GM18861 (cell line): ENCODE measurements at regions not wholly inside any gene's neighbourhood (a gene's known extent, or its start where the extent isn't known, plus 50 kb on each side); places are given as distances from the start of the nearest gene placed in this dataset.
A peak's percentile ranks its signal among the peaks of the same experiment; 100 is the strongest.

Experiments
- ATAC-seq: cut with Tn5 transposase; IDR thresholded peaks from one replicate; pipeline ENCODE4 v1.9.1; 2021; ENCODE audit not compliant: unreplicated experiment

DNA sequence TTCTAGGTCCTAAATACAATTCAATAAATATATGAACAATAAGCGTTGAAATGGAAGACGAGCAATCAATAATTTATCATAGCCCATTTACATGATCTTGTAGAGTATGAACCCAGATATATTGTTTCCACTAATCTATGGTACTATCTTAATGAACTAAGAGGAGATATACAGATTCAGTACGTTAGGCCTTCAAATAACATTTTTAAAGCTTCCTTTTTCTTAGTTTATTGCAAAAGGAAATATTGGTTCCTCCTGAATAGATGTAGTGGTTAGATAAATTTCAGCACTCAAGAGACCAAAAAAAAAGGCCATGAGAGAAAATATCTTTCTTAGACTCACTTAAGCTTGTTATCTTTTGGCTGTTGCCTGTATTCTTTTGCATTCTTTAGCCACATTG lies 147.5 kb upstream of the PITX2 start:
- ATAC-seq, result no peak

DNA sequence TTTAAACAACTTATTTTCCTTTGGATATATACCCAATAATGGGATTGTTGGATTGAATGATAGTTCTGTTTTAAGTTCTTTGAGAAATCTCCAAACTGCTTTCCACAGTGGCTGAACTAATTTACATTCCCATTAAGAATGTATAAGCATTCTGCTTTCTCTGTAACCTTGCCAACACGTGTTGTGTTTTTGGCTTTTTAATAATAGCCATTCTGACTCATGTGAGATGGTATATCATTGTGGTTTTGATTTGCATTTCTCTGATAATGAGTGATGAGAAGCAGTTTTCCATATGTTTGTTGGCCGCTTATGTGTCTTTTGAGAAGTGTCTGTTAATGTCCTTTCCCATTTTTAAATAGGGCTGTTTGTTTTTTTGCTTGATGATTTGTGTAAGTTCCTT lies 155.6 kb upstream of the PITX2 start:
- ATAC-seq, result no peak

DNA sequence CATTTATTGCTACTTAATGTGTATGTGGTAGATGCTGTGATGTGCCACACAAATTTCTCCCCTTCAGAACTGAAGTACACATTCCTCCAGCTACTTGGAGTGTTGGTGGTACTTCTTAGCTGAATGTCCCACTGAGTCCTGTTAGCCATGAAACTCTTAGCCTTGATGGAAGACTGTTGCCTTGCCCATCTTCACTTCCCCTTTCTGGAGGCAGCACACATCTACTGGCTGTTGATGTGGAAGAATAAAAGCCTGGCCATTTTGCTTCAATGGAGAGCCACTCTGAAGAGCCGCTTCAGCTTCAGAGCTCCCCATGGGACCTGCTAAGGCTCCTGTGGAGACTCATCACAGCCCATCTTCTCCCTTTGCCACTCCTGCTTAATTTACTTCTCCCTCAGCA lies 157.7 kb upstream of the PITX2 start:
- ATAC-seq, result no peak

DNA sequence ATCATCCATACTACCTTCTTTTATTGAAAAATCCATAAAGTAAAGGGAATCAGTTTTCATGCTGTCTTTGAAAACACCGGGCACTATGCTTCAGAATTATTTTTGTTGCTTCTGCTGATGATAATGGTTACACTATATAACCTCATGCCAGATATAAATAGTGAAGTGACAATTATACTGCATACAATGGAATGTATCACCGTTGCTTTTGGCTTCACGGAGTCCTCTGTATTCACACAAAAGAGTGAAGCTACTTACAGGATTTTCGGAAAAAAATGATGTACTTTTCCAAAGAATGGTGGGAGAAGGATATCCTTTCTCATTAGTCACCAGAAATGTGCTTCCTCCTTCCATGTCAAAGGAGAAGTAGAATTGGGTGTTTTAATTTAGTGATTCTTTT lies 159.1 kb upstream of the PITX2 start:
- ATAC-seq, result no peak

DNA sequence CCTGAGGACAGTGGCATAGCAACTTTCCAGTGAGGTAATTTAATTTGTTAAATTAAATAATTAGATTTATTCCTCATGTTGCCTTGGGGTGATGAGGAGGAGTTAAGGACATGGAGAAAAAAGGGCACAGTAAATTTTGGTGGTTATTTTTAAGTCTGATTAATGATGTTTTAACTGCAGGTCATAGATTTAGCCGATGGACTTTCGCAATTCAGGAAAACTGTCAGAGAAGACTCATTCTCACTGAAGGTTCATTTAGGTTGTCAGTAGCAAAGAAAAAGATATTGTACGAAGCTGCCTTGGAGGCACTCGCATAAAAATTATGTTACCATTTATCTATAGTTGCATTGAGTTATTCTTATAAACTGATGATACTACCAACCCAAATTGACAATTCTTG lies 164.2 kb upstream of the PITX2 start:
- ATAC-seq, result no peak

DNA sequence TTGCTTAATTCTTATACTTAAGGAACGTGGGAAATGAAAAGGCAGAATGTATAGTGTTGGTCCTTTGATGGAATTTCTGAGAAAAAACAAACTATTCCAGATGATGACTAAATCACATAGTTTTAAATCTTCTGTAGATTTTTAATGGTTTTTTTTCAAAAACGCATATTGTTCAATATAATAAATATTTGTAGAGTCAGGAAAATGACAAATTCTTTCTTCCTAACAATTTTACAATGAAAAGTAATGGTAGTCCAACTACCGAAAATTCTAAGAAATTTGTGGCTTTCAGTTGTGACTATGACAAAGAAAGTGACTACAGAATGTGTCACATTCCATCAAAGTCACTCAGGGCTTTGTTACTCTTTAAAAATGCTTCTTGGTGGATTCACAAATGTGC lies 164.8 kb upstream of the PITX2 start:
- no peak for ATAC-seq

DNA sequence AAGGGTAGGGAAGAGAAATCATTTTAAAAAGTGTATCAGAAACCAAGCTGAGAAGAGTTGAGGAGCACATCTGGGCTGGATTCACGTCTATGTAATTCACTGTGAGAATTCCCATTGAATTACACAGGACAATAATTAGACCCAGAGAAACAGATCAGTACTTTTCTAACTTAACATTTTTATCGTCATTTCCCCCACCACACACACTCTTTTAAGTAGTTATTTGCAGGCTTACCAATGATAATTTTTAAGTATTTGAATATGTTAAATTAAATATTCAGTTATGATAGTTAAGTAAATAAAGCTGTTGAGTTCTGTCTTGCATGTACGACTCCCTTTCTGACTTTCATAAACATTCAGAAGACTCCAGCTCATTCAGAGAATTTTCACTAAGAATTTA lies 165.4 kb upstream of the PITX2 start:
- ATAC-seq, result no peak

DNA sequence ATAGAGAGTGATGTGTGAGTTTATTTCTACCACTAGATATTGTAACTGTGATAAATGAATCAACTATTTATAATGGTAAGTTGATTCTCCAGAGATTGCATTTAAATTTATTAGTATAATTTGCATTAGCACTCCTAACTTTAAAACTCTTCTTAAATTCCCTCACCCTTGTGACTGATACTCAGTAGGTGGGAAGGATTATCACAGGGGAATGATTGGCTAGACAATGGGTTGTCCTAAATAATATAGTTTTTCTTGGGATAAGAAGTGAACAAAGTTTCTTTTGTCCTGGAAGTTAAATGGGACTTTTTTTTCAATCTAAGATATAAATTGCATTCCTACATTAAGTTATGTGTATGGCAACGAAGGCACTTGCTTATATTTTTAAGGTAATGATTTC lies 169.2 kb upstream of the PITX2 start:
- ATAC-seq, result no peak

DNA sequence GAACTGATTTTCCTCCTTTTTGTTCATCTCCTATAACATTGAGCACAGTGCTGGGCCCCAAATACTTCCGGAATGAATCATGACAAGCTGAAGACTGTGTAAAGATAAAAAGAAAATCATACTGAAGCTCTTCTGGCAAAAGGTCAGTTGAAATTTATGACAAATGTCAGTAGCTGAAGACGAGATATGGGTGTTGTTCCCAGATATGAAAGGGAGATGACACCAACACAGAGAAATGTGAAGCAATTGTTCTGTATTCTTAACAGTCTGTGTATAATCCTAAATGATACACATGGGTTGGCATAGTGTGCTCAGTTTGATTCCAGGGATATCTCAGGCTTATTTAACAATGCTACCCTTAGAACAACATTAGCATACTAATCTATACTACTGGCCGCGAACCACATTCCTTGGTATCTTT lies 170.5 kb upstream of the PITX2 start:
- no peak for ATAC-seq

DNA sequence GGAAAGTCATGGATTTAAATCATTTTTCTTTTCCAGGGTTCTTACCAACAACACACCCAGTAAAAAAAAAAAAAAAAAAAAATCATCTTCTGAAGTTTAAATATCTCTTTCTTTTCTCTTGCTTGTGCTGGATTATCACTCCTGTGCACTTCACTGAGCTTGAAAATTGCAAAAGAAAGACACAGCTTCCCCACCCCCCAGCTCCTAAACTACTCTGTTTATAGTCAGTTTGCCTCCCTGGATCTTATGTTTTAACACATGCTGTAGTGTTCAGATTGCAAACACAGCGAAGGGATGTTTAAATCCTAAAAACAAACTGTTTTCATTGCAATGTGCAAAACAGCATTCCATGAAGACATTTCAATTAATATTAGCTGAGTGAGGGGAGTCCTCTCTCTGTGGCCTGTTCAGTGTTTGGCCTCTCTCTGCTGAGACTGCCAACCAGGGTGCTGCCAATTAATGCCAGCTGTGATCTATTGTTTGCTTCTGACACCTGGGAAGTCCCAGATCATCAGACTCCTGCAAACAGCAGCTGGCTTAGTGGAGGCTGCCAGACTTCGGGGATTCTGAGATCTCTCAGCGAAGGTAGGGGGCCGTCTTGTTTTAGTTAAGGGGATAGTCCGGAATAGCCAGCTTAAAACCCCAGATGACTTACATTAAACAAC lies 171.1 kb upstream of the PITX2 start:
- ATAC-seq, result no peak

DNA sequence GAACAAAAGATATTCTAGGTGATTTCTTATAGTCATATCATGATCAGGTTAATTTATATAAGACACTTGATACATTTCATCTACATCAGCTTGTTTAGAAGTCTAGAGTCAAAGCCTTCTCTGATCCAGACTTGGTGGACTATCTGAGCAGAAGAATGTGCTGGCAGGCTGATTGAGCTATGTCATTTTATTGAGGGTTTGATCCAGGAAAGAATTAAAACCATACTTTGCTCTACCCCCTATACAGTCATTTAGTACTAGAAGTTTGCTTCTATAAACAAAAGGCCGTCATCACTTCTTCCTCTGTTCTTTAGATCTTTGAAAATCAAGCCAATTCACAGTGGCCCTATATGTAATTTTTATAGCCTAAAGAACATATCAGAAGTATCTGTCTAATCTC lies 173.1 kb upstream of the PITX2 start:
- ATAC-seq, result no peak

DNA sequence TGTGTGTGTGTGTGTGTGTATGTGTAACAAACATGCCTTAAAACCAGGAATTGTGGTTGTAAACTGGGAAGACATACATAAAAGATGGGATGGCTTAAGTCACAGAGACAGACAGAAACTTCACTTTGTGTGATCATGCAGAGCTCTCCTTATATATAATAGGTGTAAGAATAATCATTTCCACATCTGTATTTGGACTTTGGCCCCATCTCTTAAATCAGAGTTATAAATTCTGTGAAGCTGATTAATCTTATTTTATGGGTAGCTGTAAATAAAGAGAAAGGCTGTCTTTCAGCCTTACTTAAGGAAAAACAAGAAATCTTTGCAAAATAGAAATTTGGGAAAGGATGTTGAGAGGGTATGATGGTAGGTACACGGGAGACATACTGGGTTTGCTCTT lies 174.6 kb upstream of the PITX2 start:
- no peak for ATAC-seq

DNA sequence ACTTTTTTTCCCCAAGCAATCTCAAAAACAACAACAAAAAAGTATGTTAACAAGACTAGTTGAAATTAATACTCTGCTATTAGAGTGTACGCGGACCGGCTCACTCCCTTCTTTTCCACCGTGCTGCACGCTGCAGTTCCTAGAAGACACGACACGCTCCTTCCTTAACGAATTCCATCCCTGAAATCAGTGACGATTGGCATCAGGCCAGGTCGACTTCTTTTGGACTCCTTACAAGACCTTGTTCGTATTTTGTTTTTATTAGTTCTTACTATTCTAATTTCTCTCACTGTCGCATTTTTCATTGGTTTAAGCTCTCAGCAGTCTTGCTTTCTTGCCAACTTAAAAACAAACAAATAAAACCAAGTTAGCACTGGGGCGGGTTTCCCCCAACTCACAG lies 175.8 kb upstream of the PITX2 start:
- no peak for ATAC-seq

DNA sequence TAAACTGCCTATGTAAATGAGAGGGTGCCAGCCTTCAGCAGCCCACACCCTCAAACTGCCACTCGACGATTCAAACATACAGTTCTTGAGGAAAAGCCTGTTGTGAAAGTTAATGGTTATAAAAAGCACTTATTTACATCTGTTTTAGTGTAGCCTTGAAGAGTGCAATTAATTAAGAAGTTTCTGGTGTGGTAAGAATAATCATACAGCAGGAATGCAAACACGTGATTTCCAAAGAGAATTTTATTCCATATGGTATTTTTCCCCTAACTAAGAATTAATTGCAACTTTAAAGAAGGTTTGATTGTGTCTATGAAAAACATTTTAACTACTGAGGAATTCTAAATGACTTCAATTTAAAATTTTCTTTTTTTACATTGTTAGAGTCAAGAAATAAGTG lies 176.3 kb upstream of the PITX2 start:
- no peak for ATAC-seq

DNA sequence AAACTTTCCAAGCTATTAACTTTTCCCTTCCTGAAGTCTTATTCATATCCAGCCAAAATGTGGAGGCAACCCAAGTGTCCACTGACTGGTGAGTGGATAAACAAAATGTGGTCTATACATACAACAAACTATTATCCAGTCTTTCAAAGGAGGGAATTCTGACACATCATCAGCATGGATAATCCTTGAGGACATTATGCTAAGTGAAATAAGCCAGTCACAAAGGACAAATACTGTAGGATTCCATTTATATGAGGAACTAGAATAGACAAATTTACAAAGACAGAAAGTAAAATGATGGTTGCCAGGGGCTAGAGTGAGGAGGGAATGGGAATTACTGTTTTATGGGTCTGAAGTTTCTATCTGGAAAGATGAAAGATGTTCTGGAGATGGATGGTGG lies 178.7 kb upstream of the PITX2 start:
- ATAC-seq, result no peak

DNA sequence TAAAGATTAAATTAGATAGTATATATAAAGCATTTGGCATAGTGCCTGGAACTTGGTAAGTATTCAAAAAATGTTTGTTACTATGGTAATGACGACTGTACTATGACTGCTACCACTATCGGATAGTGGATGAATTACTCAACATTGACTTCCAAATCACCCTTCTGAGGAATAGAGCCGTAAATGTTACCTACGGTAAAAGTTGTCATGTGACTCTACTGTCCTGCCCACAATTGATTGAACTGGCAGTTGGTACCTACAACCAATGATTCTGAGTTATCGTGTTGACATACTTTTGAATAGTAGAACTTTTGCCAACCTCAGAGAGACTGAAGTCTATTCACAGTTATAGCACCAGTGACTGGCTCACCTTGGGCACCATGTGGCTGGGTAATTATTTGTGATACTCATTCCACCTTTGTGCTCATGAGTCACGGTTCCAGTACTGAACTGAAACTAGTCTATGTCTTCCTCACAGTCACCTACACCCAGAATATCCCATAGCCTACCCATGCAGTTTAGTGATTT lies 185.5 kb upstream of the PITX2 start:
- peak; percentile 91 for ATAC-seq

DNA sequence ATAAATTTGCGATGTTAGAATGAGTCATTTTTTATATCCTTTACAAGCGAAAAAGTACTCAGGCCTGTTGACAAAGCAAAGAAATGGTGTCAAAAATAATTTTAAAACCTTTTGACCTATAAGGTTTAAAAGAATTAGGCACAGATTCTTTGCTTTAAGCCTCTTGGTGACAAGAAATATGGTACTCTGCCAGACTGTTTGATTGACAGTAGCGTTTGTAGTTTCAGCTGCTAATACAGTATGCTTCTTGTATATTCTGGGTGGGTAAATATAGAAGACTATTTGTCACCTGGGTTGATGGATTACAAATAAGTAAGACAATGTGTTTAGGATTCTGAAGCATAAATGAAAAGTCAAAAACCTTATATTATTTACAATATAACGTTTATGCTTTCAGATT lies 193.1 kb upstream of the PITX2 start:
- ATAC-seq, result no peak

DNA sequence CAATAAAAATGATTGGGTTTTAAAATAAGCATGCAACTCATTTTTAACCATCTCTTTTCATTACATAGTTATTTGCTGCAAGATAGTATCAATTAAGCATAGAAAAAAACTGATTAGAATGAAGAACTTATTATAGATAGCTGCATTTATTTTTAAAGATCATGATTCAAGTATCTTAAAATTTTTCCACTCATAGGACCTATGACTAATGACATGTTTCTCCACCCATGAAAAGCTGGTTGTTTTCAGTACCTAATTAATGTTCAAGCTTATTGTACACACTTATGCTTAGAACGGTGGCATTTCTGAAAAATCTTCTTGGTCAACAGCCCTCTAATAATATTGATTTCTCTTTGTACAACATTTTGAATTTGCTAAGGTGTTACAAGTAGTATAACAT lies 193.5 kb upstream of the PITX2 start:
- no peak for ATAC-seq

DNA sequence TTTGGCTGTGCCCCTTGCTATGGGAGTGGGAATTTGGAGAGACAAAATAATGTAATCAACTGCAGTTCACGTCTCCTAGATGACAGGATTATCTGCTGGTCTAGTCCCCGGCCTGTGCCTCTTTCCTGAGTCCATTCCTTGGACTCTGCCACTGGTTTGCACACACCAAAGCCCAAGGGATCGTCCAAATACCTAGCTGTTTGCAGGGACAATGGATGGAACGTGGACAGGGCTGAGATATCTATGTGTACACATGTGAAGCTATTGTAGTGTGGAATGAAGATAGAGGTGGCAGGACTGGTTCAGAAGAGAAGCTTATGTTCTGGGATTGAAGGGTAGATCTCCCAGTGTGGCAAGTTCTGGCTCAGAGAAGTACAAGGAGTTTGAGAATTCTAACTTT lies 198.3 kb upstream of the PITX2 start:
- no peak for ATAC-seq

DNA sequence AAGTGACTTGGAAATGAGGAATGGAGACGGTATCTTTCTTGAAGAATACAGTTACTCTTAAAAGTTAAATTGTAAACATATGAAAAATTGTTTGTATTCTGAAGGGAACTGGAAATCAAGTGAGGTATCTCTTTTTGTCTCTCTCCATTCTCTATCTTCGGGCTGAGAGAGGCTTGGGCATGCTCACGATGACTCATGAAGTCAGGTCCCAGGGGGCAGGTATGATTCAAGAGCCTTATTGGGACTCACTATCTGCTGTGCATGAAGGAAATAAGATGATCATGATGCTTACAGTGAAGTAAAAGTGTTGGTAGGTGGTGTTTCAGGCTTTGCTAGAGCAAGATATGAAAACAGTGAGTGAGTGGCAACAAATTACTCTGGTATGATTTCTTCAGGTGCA lies 200.4 kb upstream of the PITX2 start:
- ATAC-seq, result peak; percentile 88

DNA sequence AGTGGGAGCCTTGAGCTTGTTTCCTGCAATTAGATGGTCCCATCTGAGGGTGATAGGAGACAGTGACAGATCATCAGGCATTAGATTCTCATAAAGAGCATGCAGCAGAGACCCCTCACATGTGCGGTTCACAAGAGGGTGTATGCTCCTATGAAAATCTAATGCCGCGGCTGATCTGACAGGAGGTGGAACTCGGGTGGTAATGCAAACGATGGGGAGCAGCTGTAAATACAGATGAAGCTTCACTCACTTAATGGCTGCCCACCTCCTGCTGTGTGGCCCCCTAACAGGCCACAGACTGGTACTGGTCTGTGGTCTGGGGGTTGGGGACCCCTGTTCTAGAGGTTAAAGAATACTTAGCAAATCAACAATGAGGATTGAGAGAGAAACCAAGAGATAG lies 201.5 kb upstream of the PITX2 start:
- ATAC-seq, result no peak

DNA sequence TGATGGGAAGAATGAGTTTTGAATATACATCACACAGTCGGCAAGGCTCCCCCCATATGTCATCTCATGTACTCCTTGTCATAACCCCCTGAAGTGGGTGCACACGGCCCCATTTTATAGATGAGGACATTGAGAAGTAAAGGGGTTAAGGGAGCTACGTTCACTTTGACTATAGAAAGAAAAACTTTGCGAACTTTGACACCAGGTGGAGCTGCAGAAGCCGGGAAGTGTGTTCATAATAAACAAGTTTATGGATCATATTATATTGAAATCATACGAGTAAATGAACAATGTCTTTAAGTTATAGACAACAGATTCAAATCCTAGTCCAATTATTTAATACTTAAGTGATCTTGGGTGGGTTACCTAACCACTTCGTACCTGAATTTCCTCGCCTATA lies 203.8 kb upstream of the PITX2 start:
- ATAC-seq, result no peak

DNA sequence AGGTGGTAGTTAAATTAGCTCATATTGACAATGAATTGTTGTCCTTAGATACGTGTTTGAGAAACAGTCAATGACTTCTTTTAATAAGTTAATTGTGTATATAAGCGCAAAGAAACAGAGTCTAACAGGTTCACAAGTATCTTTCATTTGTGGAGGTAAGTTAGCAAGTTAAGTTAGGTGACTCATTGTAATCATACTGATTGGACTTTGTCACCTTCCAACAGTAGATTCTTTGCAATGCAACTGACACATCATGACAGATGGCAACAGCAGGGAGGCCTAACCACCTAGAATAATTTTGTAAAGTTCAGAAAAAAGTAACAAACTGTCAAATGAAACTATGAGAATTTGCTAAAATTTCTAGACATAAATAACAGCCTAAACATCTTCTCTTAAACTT lies 207.6 kb upstream of the PITX2 start:
- ATAC-seq, result no peak
